HG02588 (cell line): ENCODE measurements at regions not wholly inside any gene's neighbourhood (a gene's known extent, or its start where the extent isn't known, plus 50 kb on each side); places are given as distances from the start of the nearest gene placed in this dataset.

Source experiments
- ATAC-seq: cut with Tn5 transposase; IDR thresholded peaks from one replicate; pipeline ENCODE4 v1.9.1; 2021; ENCODE audit warnings: mild to moderate bottlenecking, moderate library complexity; ENCODE audit not compliant: unreplicated experiment

DNA sequence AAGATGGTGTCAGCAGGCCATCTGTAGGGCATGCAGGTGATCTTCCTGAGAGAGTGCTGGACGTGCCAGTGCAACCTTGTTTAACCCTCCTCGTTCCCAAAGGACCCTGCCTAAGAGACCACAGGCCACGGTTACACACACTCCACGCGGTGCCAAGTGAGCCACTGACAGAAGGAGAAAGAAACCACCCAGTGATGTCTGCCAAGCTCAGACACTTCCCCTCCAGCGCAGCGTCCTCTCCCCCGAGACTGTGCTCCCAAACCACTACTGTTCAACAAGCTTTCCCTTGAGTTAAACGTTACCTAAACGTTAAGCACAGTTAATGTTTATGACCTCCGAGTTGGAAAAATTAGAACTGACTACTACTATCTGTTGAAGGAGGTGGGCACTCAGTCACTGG is 119.1 kb upstream of the NCK2 start:
- ATAC-seq, result no peak

DNA sequence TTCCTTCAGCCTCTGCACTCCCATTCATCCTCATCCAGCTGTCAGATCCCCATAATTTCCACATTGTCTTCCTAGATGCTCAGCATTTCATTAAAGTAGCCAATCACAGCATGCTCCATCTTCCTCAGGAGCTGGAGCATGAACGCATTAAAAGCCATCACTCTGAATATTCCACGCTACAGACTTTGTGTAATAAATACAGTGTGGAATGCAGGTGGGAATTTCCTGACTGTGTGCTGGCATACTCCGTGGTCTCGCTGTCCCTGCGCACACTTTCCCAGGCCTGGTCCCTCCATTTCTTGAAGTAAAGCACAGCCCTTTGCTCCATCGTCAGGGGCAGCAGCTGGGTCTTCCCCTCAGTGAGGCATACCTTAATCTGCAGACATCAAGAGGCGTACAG is 123.7 kb upstream of the NCK2 start:
- ATAC-seq, result no peak

DNA sequence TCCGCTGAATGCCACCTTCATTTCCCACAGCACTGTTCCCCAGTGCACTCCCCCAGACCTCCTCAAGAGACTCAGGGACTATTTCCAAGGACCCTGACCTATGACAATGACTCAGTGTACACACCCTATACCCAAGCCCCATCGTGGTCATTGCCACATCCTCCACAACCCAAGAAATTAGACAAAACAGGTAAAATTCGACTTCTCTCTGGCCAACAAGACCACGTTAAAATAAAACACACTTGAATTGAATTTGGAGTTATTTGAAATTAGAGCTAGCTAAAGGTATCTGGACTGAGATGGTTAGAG is 126.4 kb upstream of the NCK2 start:
- ATAC-seq, result no peak

DNA sequence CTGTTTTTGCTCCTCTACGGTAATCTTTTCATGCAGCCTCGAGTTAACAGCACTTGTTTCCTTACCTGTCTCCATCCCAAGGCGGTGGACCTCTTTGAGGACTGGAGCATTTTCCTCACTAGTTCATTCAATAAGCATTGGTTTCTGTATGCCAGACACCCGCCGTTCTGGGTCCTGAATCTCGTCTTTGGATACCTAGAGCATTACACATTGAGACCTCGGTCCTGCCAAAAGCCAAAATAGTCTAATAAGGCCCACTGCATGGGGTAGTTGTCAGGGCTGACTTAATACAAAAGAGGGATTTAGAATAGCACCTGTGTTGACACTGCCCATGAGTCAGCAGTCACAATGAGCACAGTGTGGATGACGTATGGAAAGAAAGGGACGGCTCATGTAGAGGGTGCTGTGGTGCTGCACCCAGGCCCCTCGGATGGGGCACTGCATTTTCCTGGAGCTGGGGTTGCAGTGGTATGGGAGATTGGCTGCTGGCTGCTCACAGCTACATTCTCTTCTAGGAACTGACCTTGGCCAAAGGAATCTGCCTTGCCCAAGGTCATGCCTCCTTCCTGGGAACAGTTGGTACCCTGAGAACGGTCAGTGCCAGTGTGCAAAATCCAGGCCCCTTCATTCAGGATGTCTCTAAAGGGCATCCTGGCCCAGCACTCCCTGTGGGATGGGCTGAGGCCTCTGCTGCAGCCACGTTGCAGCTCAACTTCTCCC is 126.9 kb upstream of the NCK2 start:
- no peak for ATAC-seq

DNA sequence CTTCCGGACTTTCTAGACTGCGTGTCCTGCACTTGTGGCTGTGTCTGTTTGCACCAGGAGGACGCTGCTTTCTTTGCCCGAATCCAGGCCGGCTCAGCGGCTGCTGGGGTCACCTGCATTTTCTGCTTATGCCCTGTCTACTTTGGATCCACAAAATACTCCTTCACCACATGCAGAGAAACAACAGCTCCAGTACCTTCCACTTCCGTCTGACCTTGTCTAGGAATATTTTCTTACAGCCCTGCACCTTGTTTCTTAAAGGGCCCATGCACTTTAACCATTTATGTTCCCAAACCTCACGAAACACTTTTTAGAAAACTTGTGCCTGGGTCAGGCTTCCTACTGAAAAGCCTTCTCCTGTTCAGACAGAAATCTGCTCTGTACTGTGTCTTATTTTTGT is 129.4 kb upstream of the NCK2 start:
- no peak for ATAC-seq

DNA sequence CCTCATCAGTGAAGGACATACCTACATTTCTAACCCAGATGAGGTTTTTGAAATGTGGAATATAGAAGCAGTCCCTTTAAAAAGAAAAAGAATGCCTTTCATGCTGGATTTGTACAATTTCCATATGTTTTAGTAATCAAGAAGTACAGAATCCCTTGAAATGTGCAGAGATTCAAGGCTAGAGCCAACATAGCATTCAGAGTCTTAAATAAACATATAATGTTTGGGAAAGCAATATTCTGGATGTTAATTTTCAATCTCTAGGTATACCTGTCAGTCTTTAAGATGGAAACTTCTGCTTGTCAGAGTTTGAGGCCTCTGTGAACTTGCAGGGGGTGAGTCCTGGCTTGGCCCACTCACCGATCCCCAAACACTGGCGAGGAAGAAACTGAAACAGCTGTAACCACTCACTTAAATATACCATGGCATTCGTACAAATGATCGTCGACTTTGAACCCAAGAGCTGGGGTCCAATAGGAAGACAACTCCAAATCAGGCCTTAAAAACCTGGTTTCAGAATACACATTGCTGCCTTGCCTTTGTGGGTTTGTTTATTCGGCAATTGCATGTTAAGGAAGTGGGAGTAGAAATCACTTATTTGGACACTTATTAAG is 132.8 kb upstream of the NCK2 start:
- ATAC-seq, result no peak

DNA sequence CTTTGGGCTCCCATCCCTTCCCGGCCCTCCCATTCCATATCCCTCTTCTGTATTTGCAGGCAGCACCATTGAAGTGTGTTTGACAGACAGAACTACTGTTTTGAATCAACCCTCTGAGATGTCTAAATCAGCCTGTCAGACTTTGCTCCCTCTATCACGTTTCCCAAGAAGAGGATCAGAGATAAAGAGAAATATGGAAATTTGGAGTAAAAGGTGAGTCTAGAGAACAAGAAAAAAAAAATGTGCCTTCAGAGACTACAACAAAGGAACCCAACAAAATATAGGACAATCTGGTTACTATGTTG is 133.4 kb upstream of the NCK2 start:
- ATAC-seq, result no peak

DNA sequence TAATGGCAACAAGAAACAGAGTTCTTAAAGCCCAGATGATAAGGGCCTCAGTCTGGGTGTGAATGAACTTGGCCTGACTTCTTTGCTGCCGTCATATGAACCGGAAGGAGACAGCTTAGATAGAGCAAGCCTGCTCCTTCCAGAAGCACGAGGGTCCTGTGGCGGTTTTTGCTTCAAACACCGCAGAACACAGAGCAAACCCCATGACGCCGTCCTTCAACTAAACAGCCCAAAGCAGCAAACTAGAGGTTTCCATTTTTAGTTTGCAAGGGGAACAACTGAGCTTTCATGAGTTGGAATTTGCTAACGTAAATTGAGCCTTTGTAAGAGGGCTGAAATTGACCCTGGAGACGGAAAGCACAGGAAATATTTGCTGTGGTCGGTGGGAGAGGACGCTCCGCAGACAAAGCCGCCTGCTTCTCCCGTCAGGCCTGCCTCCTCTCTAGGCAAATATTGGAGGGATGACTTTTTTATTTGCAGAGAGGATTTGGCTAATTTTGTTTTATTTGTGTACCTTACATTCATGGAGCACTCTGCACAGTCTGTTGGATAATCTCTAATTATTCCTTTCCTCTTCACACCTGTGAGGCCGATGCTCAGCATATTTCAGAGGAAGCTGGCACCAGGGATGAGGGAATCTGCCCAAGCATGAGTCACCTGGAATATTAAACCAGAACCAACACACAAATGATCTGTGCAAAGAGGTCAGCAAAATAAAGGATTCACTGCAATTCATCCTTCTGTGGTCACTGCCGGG is 134.0 kb upstream of the NCK2 start:
- ATAC-seq, result no peak

DNA sequence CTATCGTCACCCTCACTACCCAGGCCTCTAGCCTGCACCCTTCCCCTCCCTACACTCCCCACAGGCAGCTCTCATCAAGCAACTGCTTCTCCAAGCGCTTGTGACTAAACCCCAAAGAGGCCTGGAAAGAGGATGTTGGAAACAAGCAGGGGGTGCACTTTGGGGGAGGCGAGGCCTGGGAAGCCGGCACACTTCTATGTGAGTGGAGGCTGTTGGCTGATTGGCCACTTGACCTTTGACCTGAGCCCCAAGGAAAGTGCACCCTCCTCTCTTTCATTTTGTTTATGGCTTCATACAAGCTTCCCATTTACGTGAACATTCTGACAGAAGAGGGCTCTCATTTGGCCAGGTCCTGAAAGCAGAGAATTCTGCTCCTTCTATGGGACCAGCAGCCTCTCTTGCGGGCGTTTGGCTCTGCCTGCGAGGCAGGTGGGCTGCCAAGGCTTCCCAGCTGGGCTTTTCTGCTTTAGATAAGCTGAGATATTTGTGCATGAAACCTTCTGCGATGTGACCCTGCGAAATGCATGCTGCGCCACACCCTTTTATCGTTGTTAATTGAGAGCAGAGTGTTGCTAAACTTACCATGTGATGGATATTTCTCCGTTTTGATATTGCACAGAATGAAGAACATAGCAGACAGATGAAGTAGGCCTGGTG is 134.8 kb upstream of the NCK2 start:
- no peak for ATAC-seq

DNA sequence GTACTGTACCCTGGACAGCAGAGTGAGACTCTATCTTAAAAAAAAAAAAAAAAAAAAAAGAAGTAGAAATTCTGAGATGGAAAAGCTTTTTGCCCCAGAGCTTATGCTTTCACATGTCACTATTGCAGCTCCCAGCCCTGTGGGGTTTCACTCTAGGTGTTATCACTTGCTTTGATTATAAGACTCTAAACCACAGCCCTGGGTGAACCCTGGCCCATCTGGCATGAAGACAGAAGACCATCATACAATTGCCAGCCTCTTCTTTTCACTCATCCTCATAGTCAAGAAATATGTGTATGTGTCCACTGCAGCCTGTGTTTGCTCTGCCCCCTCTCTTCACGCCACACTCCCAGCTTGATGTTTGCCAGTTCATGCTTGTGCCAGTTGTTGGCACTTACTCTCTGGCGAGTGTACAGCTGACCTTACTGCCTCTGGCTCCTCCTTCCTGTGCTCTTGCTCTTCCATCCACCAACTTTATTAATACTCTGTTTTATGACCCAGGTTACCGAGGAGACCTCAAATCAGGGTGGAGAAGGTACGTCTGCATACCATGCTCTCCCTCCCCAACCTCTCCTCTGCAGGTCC is 136.7 kb upstream of the NCK2 start:
- no peak for ATAC-seq

DNA sequence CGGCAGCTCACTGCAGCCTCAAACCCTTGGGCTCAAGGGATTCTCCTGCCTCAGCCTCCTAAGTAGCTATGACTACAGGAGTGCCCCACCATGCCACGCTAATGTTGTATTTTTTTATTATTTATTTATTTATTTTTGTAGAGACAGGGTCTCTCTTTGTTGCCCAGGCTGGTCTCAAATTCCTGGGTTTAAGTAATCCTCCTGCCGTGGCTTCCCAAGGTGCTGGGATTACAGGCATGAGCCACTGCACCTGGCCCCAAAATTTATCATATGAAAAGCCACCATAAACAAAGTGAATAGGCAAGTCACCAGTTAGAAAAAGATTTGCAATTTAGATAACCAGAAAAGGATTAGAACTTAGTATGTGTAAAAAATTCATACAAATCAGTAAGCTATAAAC is 138.6 kb upstream of the NCK2 start:
- no peak for ATAC-seq

DNA sequence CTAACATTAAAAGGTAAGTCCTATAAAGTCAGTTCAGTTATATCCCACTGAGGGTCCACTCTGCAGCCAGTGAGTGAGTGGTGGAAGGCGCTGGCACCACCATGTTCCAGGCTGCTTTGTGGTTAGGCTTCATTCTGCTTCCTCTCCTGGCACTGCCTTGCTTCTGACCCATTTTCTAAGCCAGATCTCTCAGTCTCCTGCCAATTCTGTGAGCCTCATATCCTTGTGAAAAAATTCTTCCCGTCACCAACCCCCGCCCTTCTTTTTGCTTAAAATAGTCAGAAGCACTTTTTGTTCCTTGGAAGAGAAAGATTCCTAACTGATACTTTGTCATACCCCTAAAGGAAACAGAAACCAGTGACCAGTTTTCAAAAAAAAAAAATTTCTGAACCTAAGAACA is 139.8 kb upstream of the NCK2 start:
- no peak for ATAC-seq

DNA sequence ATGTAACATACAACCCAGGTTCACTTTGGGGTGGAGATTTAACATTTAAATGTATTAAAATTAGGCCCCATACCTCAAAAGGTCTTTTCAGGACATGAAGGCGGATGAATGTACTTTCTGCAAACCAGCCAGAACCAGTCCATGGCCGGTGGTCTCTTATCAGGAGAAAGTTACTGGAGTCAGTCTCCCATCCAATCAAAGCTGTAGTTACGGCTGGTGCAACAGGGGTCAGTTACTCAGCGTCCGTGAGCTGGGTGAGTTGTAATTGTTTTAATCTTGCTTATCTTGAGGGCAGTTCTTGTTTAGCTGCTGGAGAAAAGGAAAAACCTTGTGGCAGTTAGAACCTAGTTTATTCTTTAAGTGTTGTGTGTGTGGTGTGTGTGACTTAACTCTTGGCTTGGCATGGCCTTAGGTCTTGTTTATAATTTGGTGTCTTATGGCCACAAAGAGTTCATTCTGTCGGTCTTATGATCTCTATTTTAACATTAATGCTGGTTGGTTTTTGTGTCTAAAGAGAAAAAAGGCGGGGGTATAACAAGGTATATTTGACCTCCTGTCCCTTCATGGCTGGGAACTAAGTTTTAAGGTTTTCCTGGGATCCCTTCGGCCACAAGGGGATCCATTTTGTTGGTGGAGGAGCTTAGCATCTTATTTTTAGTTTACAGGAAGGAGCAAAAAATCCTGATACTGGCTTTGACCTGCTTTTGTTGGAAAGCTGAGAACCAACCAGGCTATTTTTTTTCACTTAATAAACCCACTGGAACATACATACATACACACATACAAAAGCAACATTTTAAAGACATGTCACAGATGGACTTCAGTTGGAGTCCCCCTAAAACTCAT is 143.5 kb upstream of the NCK2 start:
- no peak for ATAC-seq

DNA sequence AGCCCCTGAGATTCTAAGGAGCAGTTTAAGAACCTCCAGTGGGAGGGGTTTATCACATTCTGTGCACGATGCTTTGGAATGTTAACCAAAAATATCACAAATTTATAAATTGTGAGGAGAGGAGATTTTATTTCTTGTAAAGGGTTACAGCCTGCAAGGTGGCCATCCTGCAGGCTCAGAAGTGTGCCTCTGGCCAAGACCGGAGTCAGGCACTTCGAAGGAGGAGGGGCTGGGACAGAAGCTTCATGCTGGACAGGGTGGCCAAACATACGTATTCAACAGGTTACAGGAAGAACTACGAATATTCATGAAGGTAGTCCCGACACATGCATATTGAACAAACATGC is 144.1 kb upstream of the NCK2 start:
- ATAC-seq, result no peak

DNA sequence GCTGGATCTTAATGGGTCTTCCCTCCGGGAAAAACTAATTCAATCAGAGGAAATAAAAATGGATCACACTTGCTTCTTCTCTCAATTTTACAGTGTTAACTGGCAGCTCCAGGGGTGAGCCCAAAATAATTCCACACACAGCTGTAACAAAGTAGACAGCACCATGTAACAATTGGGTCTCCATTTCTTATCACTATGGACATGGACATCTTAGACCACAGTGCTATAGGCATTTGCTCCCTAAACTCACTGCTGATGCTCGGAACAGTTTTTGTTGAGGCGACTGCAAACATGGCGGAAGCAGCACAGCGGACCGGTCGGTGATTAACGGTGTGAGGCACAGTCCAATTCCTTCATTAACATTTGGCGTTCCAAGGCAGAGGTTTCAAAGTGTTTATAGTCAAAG is 144.7 kb upstream of the NCK2 start:
- no peak for ATAC-seq

DNA sequence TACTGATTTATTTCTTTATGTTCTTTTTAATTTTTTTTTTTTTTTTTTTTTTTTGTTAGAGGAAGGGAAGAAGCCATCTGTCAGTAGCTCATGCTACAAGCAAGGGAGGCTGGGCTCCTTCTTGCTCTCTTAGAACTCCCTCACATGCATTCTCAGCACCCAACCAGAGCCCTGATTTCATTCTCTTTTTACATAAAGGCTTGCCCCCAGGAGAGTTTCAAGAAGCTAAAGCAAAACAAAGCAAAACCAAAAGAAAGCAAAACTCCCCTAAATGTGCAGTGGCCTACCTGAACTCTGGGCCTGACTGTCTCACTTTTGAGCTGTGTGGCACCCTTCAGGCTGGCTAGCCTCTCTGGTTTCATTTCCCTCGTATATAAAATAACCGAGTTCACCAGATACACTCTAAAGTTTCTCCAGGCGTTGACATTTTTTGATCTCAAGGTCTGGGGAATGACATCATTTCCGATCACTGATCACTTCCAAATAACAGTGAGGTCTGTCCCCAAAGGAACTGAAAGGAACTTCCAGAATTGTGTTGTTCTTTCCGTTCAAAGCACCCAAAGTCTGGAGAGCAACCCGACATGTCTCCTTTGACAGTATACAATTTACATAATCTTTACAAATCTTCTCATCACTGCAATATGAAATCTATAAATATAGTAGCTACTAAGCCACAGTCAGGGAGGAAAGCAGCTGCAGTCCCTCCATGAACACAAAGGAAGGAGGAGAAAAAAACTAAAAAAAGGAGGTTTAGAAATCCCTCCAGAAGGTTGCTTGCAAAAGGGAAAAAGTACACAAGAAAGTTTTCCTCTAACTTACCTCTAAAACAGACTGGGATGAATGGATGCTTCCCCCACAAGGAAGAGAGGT is 145.6 kb upstream of the NCK2 start:
- no peak for ATAC-seq

DNA sequence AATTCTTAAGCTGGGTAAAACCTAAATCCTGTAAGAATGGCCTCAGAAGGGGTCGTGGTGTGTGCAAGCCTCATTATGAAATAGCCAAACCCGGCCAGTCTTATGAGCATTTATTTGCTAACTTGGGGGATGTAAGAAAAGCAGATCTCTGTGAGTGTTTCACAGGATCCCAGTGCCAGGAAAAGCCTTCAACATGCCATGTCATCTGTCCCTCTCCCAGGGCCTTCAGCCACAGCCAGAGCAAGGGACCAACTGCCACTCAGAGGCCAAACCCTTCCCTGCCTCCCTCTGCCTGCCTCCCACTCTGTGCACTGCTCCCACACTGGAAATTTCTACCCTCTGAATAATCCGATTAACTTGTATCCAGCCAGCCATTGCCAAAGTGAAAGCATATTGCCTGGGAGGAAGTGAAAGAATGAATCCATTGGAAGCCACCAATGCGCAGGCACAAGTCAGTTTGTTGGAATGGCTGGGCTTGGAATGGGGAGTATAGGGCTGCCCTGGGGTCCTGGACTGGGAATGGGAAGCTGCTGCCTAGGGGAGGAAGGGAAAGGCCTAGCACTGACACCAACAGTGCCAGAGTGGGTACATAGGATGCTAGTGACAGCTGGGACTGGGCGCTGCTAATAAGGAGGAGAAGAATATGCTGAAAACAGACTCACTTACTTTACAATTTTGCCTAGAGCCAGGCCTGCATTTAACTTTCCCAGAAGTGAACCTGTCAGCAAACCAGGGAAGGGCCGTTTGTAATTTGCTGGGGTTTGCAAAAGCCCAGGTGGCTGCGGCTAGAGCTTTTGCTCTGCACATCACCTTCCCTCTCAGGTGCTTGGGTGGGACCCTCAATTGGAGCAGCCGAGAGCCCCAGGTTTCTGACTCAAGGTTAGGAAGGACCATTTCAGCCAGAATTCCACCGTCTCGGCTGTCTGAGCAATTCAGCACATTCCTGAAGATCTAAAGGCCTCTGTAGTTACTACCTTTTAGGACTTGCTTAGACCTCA is 146.6 kb upstream of the NCK2 start:
- no peak for ATAC-seq

DNA sequence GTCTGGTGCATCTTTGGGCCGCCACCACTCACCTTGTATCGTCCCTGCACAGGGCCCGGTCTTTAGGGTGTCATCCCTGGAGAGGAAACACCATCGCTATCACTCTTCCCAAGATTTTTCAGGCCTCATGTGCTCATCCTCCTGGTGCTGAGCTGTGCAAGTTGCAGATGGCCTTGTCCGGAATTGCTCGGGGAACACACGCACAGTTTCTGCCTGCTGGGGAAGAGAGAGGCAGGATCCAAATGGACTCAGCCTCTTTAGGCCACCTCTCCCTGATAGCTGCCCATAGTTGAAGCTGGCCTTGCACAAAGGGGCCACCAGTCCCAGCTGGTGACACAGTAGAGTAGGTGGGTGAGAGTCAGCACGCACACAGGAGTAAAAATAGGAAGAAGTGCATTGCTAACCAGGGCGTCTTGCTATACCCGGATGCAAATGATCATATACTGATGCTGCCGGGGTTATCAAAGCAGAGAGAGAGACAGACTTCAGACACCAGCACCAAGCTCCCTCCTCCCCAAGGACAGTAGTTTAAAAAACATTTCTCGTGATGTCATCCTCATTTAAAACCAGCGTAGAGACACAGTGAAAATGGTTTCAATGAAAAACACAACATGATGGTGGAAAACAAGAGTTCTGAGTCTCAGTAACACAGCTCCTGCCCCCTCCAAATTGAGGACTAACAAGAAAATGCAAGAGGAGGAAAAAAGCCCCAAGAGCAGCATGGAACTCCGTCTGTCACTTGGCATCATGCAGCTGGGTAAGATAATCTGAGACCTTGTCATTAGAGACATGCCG is 147.5 kb upstream of the NCK2 start:
- no peak for ATAC-seq
